Loucy (cell line): ENCODE measurements at regions not wholly inside any gene's neighbourhood (a gene's known extent, or its start where the extent isn't known, plus 50 kb on each side); places are given as distances from the start of the nearest gene placed in this dataset.

Source experiments
- CTCF ChIP-seq: fragments of 200-600 bp; sonication (generic); conservative IDR thresholded peaks from 2 replicates; pipeline ENCODE4 v1.5.1; 2014; ENCODE audit warnings: mild to moderate bottlenecking, antibody characterized with exemption, low read length
- EZH2phosphoT487 ChIP-seq: fragments of 200-600 bp; IDR thresholded peaks from 2 replicates; pipeline ENCODE4 v1.6.1; 2018; ENCODE audit warnings: antibody characterized with exemption, mild to moderate bottlenecking, moderate library complexity, borderline replicate concordance

- TF ChIP-seq CTCF (no peak), EZH2phosphoT487 (no peak)
Measured at GRCh38 chr12:92030618-92031017, 115.0 kb downstream of the BTG1 start.
